ENCODE measurements at regions not wholly inside any gene's neighbourhood (a gene's known extent, or its start where the extent isn't known, plus 50 kb on each side); places are given as distances from the start of the nearest gene placed in this dataset.

DNA sequence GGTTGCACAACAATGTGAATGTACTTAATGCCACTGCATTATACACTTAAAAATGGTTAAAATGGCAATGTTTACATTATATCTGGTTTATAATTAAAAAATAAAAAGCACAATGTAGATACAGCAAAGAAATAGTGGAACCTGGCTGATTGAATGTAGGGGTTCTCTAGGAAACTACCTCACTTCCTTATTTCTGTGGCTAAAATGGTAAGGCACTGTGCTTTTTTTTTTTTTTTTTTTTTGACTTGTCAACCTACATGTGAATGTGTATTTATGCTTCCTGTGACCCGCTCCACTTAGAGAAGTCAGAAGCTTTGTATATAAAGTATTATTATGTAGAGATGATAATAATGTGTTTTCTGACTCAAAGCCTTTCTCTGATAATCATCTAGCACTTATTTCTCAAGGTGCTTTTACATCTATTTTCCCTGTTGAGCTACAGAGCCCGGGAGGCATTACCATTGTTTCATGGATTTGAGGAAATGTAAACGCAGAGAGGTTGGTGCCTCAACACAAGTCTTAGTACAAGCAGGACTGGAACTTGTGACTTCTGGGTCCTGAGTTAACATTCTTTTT lies 55.0 kb downstream of the SOX4 start:
- no peak for DNase-seq

DNA sequence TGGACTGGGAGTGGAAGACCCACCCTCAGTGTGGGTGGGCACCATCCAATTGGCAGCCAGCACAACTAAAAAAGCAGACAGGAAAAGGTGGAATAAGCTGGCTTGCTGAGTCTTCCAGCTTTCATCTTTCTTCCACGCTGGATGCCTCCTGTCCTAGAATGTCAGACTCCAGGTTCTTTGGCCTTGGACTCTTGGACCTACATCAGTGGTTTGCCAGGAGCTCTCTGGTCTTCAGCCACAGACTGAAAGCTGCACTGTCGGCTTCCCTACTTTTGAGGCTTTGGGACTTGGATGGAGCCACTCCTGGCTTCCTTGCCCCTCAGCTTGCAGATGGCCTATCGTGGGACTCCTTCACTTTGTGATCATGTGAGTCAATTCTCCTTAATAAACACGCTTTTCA lies 59.8 kb downstream of the SOX4 start:
- DNase-seq: no peak

DNA sequence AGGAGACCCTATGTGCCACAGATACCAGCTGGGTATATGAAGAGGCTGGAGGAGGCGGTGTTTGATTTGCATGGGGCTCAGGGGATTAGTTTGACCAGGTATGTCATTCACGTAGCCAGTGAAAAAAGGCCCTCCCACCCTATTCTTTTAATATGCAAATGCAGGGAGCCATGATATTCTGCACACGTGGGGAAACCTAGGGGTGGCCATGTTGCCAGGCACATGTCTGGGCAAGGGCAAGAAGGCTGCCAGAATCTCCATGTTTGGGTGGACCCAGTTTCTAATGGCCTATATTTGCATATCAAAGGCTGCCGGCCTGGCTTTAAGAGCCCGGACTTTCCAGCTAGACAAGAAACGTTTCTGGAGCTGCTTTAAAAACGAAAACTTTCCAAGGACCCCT lies 60.4 kb downstream of the SOX4 start:
- DNase-seq: no peak

DNA sequence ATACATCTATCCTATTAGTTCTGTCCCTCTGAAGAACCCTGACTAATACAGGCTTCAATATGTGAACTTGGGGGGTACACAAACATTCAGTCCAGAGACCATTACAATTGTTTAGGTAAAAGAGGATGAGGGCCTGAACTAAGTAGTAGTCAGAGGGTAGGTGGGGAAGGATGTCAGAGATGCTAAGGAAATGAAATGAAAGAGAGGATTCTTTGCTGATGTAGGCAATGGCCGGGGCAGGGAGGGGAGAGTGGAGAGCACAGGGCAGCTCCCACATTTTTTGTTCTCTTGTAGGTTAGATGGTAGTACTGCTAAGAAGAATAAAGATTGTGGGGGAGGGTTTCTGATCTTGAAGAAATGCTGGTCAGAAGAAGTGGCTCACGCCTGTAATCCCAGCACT lies 60.8 kb downstream of the SOX4 start:
- no peak for DNase-seq

DNA sequence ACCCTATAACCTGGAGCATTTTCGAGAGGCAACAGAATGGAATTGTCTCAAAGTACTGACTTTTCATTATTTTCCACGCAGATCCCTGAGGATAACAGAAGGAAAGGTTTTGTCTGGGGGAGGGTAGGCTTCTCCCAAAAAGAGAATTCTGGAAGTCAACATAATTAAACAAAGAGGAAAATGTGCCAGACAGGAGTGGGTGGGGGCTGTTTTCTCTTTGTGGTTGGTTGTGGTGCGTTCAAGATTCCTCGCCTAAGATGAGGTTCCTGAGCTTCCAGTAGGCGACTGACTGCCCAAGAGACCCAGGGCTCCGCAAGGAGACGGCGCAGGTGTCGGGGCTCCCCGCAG lies 70.4 kb downstream of the SOX4 start:
- no peak for DNase-seq

DNA sequence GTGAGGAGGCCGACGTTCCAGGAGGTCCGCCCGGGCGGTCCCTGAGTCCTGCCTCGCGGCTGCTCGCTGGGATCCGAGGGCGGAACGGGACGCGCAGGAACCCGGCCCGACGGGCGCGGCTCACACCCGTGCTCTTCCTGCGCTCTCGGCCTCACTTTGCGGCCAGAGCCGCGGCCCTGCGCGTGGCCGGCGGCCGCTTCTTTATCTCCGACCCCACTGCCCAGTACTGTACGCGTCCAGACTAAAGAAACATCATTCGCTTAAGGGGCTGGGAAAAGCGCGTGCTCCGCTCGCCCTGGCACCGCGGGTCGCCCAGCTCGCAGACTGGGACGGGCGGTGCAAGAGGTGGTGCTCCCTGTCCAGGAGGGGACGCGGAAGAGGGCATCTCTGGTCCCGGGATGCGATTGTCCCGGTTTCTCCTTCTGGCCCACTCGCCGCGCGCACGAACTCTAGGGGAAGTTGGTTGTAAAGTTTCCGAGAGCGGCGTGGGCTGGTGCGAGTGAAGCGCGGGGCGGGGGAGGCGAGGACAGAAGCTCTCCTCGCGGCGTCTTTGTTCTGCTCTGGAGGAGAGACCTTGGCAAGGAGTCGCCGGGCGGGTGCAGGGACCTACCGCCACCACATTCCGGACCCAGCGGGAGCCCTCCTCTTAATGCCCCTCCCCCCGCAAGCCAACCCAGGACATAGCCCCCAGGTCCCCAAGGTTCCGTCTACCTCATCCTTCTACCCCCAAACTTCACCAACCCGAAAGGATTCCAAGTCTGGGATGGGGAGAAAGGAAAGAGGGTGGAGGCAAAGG lies 71.0 kb downstream of the SOX4 start:
- DNase-seq: no peak

DNA sequence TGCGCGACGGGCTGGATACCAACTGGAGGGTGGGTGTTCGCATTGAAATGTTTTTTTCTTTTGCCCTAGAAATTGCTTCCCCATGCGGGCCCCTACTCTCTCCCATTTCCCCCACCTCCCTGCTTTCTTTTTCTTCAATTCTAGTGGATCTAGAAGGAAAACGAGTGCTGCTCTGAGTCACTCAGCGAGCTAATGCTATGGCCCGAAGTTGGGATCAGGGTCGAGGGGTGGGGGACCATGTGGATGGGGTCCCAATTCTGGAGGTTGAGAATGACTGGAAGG lies 71.5 kb downstream of the SOX4 start:
- DNase-seq: no peak

DNA sequence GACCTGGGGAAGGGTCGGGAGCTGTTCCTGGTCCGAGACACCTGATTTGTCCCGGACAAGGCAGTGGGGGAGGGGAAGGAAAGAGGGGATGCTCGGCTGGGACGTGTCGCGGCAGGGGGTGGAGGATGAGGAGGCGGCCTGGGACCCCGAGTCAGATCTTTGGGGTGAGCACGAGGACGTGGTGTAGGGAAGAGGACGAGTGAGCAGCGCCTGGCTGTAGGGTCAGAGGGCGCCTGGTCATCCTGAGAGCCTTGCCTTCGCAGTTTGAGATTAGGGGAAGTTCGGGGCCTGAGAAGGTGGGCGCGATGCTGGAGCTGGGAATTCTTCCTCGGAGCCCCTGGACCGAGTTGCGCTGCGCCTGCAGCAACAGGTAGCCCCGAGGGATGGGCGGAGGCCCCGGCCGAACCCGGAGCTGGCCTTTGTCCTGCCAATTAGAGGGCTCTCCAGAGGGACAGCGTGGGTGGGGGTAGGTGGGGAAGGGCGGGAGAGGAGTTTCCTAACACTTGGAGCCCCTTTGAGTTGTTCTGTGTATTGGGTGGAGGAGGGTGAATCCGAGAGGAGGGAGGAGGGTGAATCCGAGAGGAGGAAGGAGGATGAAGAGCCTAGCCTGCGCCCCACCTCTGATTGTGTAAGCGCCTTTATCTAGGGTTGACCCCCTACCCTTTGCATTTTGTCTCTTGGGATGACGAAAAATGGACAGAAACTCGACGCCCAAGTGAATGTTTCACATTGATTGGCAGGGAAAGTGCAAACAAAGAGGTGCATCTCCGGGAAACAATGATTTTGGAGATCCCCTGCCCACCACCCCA lies 72.0 kb downstream of the SOX4 start:
- no peak for DNase-seq

DNA sequence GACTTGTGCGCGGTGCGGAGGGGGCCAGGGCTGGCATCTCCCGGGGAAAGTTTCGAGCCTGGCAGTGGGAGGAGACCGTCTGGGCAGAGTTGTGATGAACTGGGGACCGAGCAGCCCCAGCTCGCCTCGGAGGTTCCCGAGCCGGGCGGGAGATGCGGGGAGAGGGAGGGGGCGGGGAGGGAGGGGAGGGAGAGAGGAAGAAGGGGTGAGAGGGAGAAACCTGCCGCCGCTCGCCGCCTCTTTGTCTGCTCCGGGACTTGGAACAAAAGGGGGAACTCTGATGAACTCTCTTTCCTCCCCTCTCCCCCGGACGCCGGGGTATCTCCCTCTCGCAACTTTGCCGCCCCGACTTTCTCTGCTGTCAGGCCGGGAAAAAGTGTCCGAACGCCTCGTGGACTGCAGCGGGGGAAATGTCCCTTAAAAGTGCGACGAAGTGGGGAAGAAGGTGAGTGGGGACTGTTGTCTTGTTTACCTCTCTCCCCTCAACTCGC lies 72.7 kb downstream of the SOX4 start:
- peak; percentile 59 for DNase-seq

DNA sequence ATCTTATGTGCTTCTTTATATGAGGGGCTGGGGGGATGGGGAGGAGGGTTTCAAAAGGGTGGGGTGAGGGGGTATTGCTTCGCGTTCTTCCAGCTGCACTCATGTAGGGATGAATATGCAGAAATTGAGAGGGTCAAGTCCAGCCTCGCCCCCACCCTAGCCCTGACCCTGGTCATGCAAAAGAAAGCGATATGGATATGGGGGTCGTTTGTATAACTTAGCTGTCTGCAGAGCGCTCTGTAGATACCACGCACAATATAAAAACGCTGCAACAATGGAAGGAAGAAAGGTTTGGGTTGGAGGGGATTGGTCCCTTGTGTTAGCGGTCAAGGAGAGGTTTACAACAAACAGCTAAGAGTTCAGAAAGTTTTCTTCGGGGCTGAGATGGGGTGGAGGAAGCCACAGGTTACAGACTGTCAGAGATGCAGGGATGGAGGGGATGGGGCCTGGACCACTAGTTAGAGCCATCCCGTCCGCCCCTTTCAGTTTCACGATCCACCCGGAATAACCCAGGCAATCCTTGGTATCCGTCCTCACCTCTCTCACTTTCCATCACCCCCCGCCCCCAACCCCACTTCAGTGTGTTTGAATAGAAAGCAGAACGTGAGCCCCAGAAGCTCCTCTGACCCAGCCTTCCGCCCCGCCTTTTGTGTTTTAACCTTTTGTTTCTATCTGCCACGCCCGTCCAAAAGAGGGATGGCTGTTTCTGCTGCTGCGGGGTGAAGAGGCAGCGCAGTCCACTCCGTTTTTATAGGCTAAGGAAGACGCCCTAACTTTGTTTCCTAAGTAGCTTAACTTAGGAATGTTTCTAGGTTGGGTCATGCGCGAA lies 73.5 kb downstream of the SOX4 start:
- DNase-seq: peak; percentile 54

DNA sequence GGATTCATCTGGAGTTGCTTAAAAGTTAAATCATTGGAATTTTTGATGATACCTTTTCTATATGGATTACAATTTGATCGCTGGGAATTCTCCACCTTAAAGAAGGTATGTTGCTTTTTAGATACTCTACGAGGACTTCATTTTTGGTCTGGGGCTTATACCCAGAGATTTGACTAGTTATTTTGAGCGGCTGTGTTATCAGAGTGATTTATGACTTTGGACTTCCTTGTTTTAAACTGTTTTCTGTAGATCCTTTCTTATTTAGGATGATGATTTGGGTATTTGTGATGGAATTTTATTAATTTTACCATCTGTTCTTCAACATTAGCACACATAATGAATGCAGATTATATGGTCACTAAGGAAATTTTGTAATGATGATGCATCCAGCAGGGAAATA lies 75.2 kb downstream of the SOX4 start:
- DNase-seq: no peak

DNA sequence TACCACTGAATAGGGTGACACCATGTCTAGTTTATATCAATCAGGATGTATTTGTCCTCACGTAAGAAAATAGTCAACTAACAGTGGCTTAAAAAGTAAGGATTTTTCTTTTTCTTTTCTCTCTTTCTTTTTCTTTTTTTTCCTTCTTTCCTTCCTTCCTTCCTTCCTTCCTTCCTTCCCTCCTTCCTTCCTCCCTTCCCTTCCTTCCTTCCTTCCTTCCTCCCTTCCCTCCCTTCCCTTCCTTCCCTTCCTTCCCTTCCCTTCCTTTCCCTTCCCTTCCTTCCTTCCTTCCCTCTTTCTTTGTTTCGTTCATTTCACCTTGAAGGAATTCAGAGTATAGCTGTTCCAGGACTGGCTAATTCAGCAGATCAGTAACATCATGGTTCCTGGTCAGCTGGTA lies 83.2 kb downstream of the SOX4 start:
- no peak for DNase-seq

DNA sequence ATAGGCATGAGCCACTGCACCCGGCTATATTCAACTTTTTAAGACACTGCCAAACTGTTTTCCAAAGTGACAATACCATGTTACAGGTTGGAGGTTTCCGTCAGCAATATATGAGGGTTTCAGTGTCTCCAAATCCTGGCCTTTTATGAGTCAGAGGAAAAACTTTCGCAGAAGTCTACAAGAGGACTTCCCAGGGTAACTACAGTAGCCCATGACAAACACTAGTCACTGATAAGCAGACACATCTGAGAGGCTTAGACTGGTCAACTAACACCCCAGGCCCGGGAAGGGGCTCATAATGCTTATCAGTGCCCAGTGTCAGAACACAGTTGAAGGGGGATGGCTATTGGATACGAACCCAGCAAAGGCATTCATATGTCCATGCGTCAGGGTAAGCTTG lies 85.4 kb downstream of the SOX4 start:
- DNase-seq: no peak

DNA sequence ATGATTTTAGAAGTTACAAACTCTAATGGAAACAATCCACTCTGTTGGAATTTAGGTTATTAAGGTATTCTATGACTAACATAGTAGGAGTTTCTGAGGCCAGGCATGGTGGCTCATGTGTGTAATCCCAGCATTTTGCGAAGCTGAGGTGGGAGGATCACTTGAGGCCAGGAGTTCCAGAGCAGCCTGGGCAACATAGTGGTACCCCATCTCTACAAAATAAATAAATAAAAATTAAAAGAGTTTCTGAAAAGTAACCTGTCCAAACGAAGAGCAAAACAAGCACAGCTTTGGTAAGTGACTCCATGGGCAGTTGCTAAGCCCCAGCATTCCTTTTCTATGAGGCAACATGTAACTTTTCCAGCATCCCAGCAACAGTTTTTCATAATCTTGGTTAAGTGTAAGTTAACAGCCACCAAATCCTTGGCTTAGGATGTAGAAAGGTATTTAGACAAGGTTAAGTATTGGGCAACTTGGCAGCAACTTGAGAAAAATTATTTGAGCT lies 86.3 kb downstream of the SOX4 start:
- no peak for DNase-seq

DNA sequence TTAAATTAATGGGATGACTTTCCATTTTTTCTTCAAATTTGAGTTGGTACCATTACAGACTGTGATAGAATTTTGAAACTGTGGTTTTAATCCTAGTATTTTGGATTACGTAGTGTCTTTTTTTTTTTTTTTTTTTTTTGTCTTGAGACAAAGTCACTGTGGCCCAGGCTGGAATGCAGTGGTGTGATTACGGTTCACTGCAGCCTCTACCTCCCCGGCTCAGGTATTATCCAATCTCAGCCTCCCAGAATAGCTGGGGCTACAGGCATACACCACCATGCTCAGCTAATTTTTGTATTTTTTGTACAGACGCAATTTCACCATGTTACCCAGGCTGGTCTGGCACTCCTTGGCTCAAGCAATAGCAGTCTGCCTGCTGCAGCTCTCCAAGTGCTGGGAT lies 87.1 kb downstream of the SOX4 start:
- DNase-seq: no peak

DNA sequence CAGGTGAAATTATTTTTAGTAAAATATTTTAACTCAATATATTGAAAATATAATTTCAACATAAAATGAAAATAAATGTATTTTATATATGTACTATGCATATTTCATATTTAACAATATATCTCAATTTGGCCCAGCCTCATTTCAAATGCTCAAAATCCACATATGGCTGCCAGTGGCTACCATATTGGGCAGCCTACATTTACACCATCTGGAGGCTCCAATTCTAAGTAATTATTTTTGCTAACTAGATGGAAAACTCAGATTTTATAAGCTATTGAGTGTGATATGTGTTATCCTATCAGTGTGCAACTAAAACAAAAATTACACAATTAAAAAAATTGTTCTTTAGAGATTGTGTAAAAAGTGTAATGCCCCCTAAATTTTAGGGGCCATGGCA lies 96.9 kb downstream of the SOX4 start:
- DNase-seq: no peak

DNA sequence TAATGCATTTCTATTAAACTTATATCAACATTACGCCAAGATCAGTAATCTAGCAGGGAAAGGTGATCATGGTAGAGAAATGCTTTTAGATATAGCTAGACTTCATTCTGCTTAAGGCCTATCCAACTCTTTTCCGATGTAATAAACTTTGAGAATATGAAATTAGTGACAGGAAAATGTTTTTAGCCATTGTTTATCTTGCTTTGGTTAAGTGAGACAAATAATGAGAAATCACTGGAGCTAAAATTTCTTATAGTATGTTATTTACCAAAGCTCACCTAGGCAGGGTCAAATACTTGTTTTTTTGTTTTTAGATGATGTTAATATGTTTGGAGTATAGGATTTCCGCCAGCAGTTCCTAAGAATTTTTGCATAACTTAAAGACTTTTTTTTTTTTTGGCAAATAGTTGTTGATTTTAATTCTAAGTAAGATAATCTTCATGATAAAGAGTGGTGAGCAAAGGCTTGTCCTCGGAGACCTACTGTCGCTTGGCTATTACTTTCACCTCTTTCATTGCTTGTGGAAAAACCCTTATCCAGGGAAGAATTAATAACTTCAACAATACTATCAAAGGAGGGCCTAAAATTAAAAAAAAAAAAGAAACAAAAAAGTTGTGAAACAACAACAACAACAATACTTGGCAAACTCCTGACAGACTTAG lies 98.3 kb downstream of the SOX4 start:
- no peak for DNase-seq

DNA sequence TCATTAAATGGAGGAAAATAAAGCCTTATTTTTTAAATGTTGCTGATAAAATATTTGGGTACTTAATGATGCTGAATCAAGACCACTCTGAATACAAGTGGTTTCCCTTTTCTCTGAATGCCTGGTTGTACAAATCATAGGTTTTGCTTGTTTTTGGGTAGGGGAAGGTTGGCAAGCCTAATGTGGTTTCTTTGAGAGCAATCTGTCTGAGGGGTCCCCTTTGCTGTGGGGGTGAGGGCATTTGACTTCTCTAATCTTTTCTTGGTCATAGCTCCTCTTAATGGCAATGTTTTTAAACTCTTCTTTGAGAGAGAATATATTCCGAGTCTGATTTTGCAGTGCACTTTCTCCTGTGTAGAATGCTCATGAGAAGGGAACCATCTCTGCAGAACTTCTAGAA lies 99.2 kb downstream of the SOX4 start:
- no peak for DNase-seq

DNA sequence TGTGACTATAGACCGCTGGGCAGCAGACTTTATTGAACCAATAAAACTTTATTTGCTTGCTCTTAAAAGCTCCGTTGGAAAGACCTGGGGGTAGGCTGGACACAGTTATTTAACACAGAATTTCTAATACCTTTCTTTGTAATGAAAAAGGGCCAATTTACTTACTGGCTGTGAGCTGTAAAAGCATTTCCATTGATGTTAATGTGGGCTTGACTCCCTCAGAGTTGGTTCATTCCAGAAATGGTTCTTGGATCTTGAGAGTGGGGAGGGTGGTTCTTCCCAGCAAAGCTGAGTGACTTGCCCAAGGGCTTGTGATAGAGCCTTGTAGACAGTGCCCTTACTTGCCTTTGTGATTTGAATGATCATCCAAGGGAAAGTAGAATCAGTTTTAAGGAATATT lies 100.6 kb downstream of the SOX4 start:
- no peak for DNase-seq

DNA sequence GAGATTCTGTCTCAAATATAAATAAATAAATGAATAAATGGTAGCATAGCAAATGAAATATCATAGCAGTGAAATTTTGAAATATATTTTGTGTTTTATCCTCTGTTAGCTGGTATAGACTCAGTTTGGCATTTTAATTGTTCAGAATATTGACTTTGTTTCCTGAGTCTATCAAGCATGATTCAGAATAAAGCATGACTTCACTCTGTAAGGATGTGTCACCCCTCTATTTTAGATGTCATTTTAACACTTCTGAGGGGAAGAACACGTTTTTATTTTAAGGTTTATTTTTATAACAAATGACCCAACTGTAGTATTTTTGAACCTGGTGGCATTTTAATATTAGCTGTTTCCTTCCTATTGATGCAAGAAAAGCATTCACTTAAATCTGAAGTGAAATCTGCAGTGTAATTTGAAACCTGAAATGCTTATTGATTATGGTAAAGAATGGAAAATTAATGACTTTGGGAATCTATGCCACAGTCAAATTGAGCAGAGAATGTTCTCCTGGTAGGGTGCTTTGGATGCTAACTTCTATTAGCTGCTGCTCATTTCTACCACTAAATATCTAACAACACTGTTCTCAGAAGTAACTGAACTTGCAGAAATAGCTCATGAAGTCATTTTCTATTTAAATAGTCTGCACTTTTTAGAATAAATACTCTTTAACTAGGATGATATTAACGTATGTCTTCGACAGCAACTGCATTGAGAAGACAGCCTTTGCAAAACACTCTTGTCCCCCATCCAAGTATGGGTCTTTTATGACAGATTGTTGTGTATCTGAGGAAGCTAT lies 114.2 kb downstream of the SOX4 start:
- DNase-seq: no peak

DNA sequence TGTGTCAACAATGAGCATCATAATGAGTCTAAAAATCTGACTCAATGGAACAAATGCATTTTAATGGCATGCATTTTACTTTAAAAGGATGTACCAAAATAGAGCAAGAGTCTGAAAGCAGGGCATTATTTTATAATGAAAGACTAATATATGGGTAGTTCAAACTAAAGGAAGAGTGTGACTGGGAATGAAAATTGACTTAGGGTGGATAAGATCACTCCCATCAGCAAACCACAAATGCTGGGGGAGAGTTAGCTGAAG lies 114.7 kb downstream of the SOX4 start:
- no peak for DNase-seq

DNA sequence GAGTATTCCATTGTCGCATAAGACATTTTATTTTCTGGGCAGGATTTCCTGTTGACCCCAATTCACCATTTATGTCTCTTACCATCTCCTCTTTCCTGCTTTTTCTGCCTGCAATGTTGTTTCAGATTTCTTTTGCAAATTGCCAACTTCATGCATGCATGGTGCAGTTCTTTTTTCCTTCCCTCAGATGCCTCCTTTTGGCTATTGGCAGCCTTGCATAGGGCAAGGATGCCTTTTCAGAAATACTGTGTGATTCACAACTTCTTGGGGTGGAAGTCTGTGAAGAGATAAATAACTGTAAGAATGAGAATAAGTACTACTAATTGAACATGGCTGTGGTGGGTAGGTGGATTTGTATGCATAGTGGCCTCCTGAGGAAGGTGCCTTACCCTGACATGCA lies 116.7 kb downstream of the SOX4 start:
- no peak for DNase-seq
